Endothelial cell of umbilical vein (primary cell): ENCODE measurements at regions not wholly inside any gene's neighbourhood (a gene's known extent, or its start where the extent isn't known, plus 50 kb on each side); places are given as distances from the start of the nearest gene placed in this dataset.

Experiments used
- BruUV-seq: library from RNA; stranded (reverse); fragments of 400-500 nt; replicated peaks from 2 replicates; lab custom pipeline; 2021; lab: Mats Ljungman, UMichigan
- CTCF ChIA-PET: fragments of 300-600, 350-600 bp; sonication (Branson Sonifier 250); formaldehyde crosslinking; loops from one replicate; lab custom pipeline; 2021; ENCODE audit warnings: antibody characterized with exemption, inconsistent platforms; lab: Charles Lee
- POLR2A ChIA-PET: fragments of 300-600, 350-600 bp; sonication (Branson Sonifier 250); formaldehyde crosslinking; loops from one replicate; lab custom pipeline; 2021; ENCODE audit warnings: antibody characterized with exemption, inconsistent platforms; lab: Charles Lee
- DNase-seq: peaks from one replicate; pipeline ENCODE4 v3.0.0-alpha.2; 2011; ENCODE audit warnings: low read depth, low spot score
- FAIRE-seq: peaks from 2 replicates; lab custom pipeline; 2011; peaks lifted over from hg19 to GRCh38; lab: Jason Lieb, UNC
- H2AFZ ChIP-seq: 2 replicates; pipeline ENCODE4 v1.6.0; 2012; ENCODE audit warnings: low read depth, low read length, control low read depth, inconsistent platforms
- H3K27ac ChIP-seq: 2 replicates; pipeline ENCODE4 v1.5.1; 2011; ENCODE audit warnings: low read depth, mild to moderate bottlenecking, control low read depth, low read length, moderate library complexity; ENCODE audit not compliant: insufficient read depth
- H3K27me3 ChIP-seq, 2 experiments: 2 replicates each; pipeline versions ENCODE4 v1.6.0 to v1.6.1; 2011; ENCODE audit warnings: low read length in 2 of 2, mixed read lengths in 1 of 2; ENCODE audit not compliant: control insufficient read depth in 2 of 2, insufficient read depth in 2 of 2
- H3K36me3 ChIP-seq, 2 experiments: 2 replicates in 1 of 2; 3 replicates in 1 of 2; pipeline ENCODE4 v1.5.1; 2011; ENCODE audit warnings: low read length in 2 of 2, mild to moderate bottlenecking in 1 of 2, moderate library complexity in 1 of 2; ENCODE audit not compliant: control insufficient read depth in 2 of 2, insufficient read depth in 2 of 2; ENCODE audit errors: extremely low read depth in 1 of 2
- H3K4me1 ChIP-seq: 3 replicates; pipeline ENCODE4 v1.5.1; 2011; ENCODE audit warnings: mild to moderate bottlenecking, low read length; ENCODE audit not compliant: control insufficient read depth, insufficient read depth; ENCODE audit errors: extremely low read depth
- H3K4me2 ChIP-seq: 2 replicates; pipeline ENCODE4 v1.6.1; 2011; ENCODE audit warnings: low read length, control low read depth, mixed read lengths; ENCODE audit not compliant: insufficient read depth
- H3K4me3 ChIP-seq, 3 experiments: fragments of 200-600 bp in 1 of 3; sonication (generic), shearing (Covaris generic) in 1 of 3; replicated peaks in 1 of 3; 2 replicates each; pipeline ENCODE4 v1.5.1; 2011 to 2016; ENCODE audit warnings: control low read depth in 3 of 3, low read length in 3 of 3, mild to moderate bottlenecking in 2 of 3, inconsistent platforms in 1 of 3, low read depth in 1 of 3, moderate library complexity in 1 of 3; ENCODE audit not compliant: insufficient read depth in 1 of 3
- H3K79me2 ChIP-seq: 2 replicates; pipeline ENCODE4 v1.6.0; 2012; ENCODE audit warnings: low read length, inconsistent platforms; ENCODE audit not compliant: control insufficient read depth, insufficient read depth
- H3K9ac ChIP-seq: replicated peaks from 2 replicates; pipeline ENCODE3; 2011; ENCODE audit warnings: low read length, control low read depth; ENCODE audit not compliant: insufficient read depth; ENCODE audit errors: extremely low read depth
- H3K9me1 ChIP-seq: replicated peaks from 3 replicates; pipeline ENCODE4 v1.6.0; 2011; ENCODE audit warnings: mild to moderate bottlenecking, low read length; ENCODE audit not compliant: control insufficient read depth, insufficient read depth; ENCODE audit errors: extremely low read depth
- H3K9me3 ChIP-seq: replicated peaks from 2 replicates; pipeline ENCODE4 v1.5.1; 2012; ENCODE audit warnings: low read length, inconsistent platforms; ENCODE audit not compliant: control insufficient read depth, insufficient read depth
- H4K20me1 ChIP-seq: replicated peaks from 2 replicates; pipeline ENCODE3; 2011; ENCODE audit warnings: mild to moderate bottlenecking, low read length; ENCODE audit not compliant: control insufficient read depth, insufficient read depth; ENCODE audit errors: extremely low read depth
- CTCF ChIP-seq, 2 donors: IDR thresholded peaks; 1 replicate in 1 of 2; 2 replicates in 1 of 2; pipeline ENCODE4 v1.5.1; 2011; ENCODE audit warnings: low read length in 2 of 2, mild to moderate bottlenecking in 2 of 2, moderate library complexity in 2 of 2, control low read depth in 1 of 2, inconsistent platforms in 1 of 2, low read depth in 1 of 2; ENCODE audit not compliant: insufficient read depth in 1 of 2; ENCODE audit errors: extremely low read depth in 1 of 2
- EZH2 ChIP-seq: IDR thresholded peaks from 2 replicates; pipeline ENCODE4 v1.6.1; 2012; ENCODE audit warnings: borderline replicate concordance, low read depth, mild to moderate bottlenecking, moderate library complexity, low read length, inconsistent platforms; ENCODE audit not compliant: severe bottlenecking
- FOS ChIP-seq: IDR thresholded peaks from 2 replicates; pipeline ENCODE4 v1.6.1; 2011; ENCODE audit warnings: mild to moderate bottlenecking, low read length, moderate library complexity, borderline replicate concordance; ENCODE audit not compliant: insufficient read depth
- GATA2 ChIP-seq: IDR thresholded peaks from 2 replicates; pipeline ENCODE4 v1.7.0; 2011; ENCODE audit warnings: low read depth, mild to moderate bottlenecking, moderate library complexity, mixed read lengths, low read length; ENCODE audit not compliant: insufficient read length, insufficient read depth
- JUN ChIP-seq: IDR thresholded peaks from 2 replicates; pipeline ENCODE4 v1.6.1; 2011; ENCODE audit warnings: borderline replicate concordance, low read depth; ENCODE audit not compliant: insufficient read length, insufficient read depth
- MAX ChIP-seq: IDR thresholded peaks from 2 replicates; pipeline ENCODE4 v1.6.1; 2011; ENCODE audit not compliant: insufficient read depth, insufficient read length
- MYC ChIP-seq: IDR thresholded peaks from one replicate; pipeline ENCODE4 v1.6.1; 2011; ENCODE audit warnings: mild to moderate bottlenecking, low read depth, low read length
- POLR2A ChIP-seq: IDR thresholded peaks from 2 replicates; pipeline ENCODE4 v1.6.1; 2012; ENCODE audit warnings: low read depth, mild to moderate bottlenecking, control low read depth, low read length
- POLR2AphosphoS5 ChIP-seq: IDR thresholded peaks from 2 replicates; pipeline ENCODE4 v1.6.1; 2012; ENCODE audit warnings: low read depth, mild to moderate bottlenecking, control low read depth, low read length, moderate library complexity; ENCODE audit not compliant: insufficient read depth
- dilution Hi-C: fragments of 300-500 bp; cut with MboI; formaldehyde crosslinking; loops from one replicate; pipeline ENCODE4 v1.15.0; 2019; ENCODE audit warnings: low sequenced_read_pairs; ENCODE audit not compliant: extremely low pct_ligation_motif_present
- intact Hi-C: fragments of 100-400 bp; cut with micrococcal nuclease; formaldehyde crosslinking; loops from one replicate; pipeline ENCODE4 v1.10.0; 2022

DNA sequence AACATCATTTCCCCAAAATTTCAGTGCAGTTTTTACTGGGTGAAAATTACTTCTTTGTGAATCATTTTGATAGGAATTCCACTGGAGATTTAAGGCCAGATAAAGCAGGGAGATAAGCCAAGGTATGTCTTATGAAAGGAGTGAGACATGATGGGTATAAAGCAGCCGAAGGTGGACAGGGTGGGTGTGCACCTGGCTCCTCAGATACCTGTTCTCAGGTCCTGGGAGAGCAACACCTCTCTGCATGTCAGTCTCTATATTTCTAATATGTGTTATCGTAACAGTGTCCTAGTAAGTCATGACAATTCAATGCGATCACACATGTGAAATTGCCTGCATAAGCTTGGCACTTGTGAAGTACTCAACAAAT lies 768.8 kb downstream of the RNF144A start:
- intact Hi-C loops: no loop called here
- H3K4me2 ChIP-seq: no peak overlapping the region

More for the DNA sequence above, 768.8 kb downstream of the RNF144A start:
- H3K27ac ChIP-seq: no peak overlapping the region
- H3K36me3 ChIP-seq: no peaks in the 10 kb centered on the region
- H3K9ac ChIP-seq: no peak overlapping the region
- H4K20me1 ChIP-seq: no peaks in the 10 kb centered on the region
- H3K9me1 ChIP-seq: no peaks in the 10 kb centered on the region
- no peaks in the 10 kb centered on the region for H3K79me2 ChIP-seq
- no peak overlapping the region for H3K4me3 ChIP-seq
- DNase-seq (no peak), FAIRE-seq (no peak)
- no peaks in the 10 kb centered on the region for H3K27me3 ChIP-seq
- CTCF ChIA-PET: no interaction called here
- H3K4me1 ChIP-seq: no peaks in the 10 kb centered on the region
- TF ChIP-seq JUN: no peak
- TF ChIP-seq FOS: no peak
- no peak for TF ChIP-seq POLR2A
- TF ChIP-seq GATA2: no peak
- TF ChIP-seq EZH2: no peak
- no peak for TF ChIP-seq MAX
- TF ChIP-seq MYC: no peak
- TF ChIP-seq POLR2AphosphoS5: no peak
- no peak for TF ChIP-seq CTCF (IDR thresholded peaks at IDR 0.05; ENCODE audit: extremely low read depth in 1 of 2, insufficient read depth in 1 of 2, low read depth in 1 of 2, low read length in 2 of 2)
- POLR2A ChIA-PET: no interaction called here
- H3K9me3 ChIP-seq: peaks cover 2% of the 10 kb centered on the region
- dilution Hi-C loops: no loop called here
- BruUV-seq: no TSS peak
- no peak overlapping the region for H2AFZ ChIP-seq
